ENCODE measurements at regions not wholly inside any gene's neighbourhood (a gene's known extent, or its start where the extent isn't known, plus 50 kb on each side); places are given as distances from the start of the nearest gene placed in this dataset.
A peak's percentile ranks its signal among the peaks of the same experiment; 100 is the strongest.

DNA sequence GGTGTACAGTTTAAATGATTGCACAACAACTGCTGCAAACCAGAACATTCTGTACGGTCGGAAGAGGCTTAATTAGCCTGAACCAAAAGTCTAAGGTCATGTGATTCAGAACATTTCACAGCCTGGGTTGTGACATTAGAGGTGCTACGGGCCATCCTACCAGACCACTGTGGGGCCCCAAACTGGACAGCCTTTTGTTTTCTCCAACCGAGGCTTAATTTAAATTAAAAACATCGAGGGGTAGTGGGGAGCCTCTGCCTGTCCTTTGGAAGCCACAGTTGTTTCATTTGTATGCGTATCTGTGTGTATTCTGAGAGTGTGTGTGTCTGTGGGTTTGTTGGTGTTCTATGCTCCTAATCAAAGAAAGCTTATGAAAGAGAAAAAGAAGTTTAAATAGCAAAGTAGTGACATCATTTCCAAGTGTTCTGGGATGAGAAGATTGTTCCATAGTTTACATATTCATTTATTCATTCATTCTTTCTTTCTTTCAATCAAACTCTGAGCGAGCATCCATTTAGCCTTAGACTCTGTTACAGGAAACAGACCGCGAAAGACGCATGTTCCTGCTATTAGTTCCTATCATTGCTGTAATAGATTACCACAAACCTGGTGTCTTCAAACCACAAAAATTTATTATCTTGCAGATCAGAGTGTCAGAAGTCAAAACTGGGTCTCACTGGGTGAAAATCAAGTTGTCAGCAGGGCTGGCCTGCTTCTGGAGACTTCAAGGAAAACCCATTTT is 444.8 kb downstream of the FOXO1 start:
- H3K9me3 Mint-ChIP-seq (ENCODE audit: low read depth): no peaks in the 10 kb centered on the region
- H3K36me3 Mint-ChIP-seq: no peaks in the 10 kb centered on the region
- H3K27ac Mint-ChIP-seq: peak overlapping the region; percentile 75
- CTCF ChIA-PET: interaction anchor here (1.2 kb wide), 1 partner anchor 279 kb away, joined by 3 read pairs; no protein-coding TSS in a partner anchor
- H3K4me1 Mint-ChIP-seq: peaks cover 26% of the 10 kb centered on the region
- no peaks in the 10 kb centered on the region for H3K27me3 Mint-ChIP-seq
- no peak overlapping the region for H3K4me3 Mint-ChIP-seq
- peak; percentile 57 for ATAC-seq
- peak; percentile 46 for DNase-seq

GRCh38 chr13:40223585-40223984 is 442.9 kb downstream of the FOXO1 start:
- CTCF ChIA-PET: no interaction called here
- no peak overlapping the region for H3K4me3 Mint-ChIP-seq
- no peaks in the 10 kb centered on the region for H3K27me3 Mint-ChIP-seq
- H3K36me3 Mint-ChIP-seq: no peaks in the 10 kb centered on the region
- ATAC-seq (no peak), DNase-seq (no peak)
- H3K4me1 Mint-ChIP-seq: peaks cover 26% of the 10 kb centered on the region
- H3K27ac Mint-ChIP-seq: no peak overlapping the region
- H3K9me3 Mint-ChIP-seq (ENCODE audit: low read depth): no peaks in the 10 kb centered on the region

GRCh38 chr13:40228496-40228895 is 437.9 kb downstream of the FOXO1 start:
- peaks cover 8% of the 10 kb centered on the region for H3K4me1 Mint-ChIP-seq
- CTCF ChIA-PET: interaction anchor here (0.9 kb wide), 1 partner anchor 160 kb away, joined by 4 read pairs; no protein-coding TSS in a partner anchor
- H3K27ac Mint-ChIP-seq: no peak overlapping the region
- no peaks in the 10 kb centered on the region for H3K9me3 Mint-ChIP-seq (ENCODE audit: low read depth)
- H3K4me3 Mint-ChIP-seq: no peak overlapping the region
- no peaks in the 10 kb centered on the region for H3K36me3 Mint-ChIP-seq
- ATAC-seq: no peak
- no peaks in the 10 kb centered on the region for H3K27me3 Mint-ChIP-seq
- DNase-seq: no peak

DNA sequence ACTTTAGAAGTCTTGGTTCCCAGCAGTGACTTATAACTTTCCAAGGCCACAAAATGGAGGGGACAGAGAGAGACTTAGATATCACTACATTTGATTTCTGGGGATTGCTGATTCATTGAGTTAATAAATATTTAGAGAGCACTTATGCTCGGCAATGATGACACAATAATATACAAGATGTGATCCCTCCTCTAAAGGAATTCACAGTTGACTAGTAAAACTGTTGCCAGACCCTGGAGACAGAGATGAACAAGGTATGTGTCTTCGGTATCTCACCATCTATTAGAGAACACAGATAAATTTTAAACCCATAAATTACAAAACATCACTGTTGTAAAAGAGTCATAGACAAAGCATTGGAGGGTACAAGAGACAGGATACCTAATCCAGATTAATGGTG is 437.5 kb downstream of the FOXO1 start:
- Mint-ChIP-seq H3K27me3 (no peaks in the 10 kb centered on the region), H3K9me3 (ENCODE audit: low read depth) (no peaks in the 10 kb centered on the region), H3K4me3 (no peak overlapping the region), H3K36me3 (no peaks in the 10 kb centered on the region), H3K27ac (no peak overlapping the region), H3K4me1 (peaks cover 8% of the 10 kb centered on the region)
- DNase-seq (no peak), ATAC-seq (no peak)
- CTCF ChIA-PET: interaction anchor here (0.9 kb wide), 1 partner anchor 160 kb away, joined by 4 read pairs; no protein-coding TSS in a partner anchor

GRCh38 chr13:40230833-40231266 is 435.6 kb downstream of the FOXO1 start:
- Mint-ChIP-seq H3K27me3 (no peaks in the 10 kb centered on the region), H3K9me3 (ENCODE audit: low read depth) (no peaks in the 10 kb centered on the region), H3K27ac (no peak overlapping the region), H3K4me3 (no peak overlapping the region), H3K4me1 (peaks cover 8% of the 10 kb centered on the region), H3K36me3 (no peaks in the 10 kb centered on the region)
- CTCF ChIA-PET: no interaction called here
- DNase-seq (no peak), ATAC-seq (no peak)

- Mint-ChIP-seq H3K4me1 (peaks cover 8% of the 10 kb centered on the region), H3K9me3 (ENCODE audit: low read depth) (no peaks in the 10 kb centered on the region), H3K4me3 (no peak overlapping the region), H3K36me3 (no peaks in the 10 kb centered on the region), H3K27me3 (no peaks in the 10 kb centered on the region), H3K27ac (no peak overlapping the region)
- CTCF ChIA-PET: no interaction called here
- DNase-seq (no peak), ATAC-seq (no peak)
Measured at GRCh38 chr13:40231311-40231710, 435.1 kb downstream of the FOXO1 start.

GRCh38 chr13:40231751-40232150 is 434.7 kb downstream of the FOXO1 start:
- Mint-ChIP-seq H3K4me3 (no peak overlapping the region), H3K27me3 (no peaks in the 10 kb centered on the region), H3K27ac (no peak overlapping the region), H3K36me3 (no peaks in the 10 kb centered on the region), H3K4me1 (peaks cover 8% of the 10 kb centered on the region), H3K9me3 (ENCODE audit: low read depth) (no peaks in the 10 kb centered on the region)
- DNase-seq (no peak), ATAC-seq (no peak)
- CTCF ChIA-PET: no interaction called here

DNA sequence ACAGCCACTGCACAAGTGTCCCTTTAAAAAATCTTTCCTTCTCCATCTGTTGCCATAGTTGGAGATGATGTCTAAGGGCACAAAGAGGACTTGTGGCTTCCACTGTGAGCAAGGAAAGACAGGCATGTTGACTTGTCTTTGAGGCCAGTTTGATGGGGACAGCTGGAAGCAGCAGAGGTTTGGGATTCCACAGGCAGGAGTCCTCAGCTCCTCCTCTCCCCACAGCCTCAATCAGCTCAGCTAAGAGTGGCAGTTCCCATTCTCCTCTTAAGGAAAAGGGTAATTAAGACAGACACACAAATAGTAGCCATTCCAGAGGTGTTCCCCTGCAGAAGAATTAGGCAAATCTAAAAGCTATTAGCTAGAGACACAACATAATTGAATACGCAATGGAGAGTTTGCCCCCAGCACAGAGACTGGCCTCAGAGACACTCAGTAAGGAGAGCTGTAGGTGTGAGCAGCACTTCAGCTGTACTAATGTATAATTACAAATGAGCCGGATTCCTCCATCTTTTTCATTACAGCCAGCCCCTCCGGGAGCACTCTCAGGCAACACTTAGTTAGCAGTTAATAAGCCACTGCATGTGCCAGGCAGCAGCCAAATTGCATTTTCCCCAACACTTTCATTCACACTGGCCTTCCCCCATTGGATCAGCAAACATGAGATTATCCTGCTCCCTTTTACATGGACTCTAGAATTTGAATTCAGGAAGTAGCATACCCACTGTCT is 434.0 kb downstream of the FOXO1 start:
- no peaks in the 10 kb centered on the region for H3K36me3 Mint-ChIP-seq
- CTCF ChIA-PET: interaction anchor here (0.9 kb wide), 1 partner anchor 164 kb away, joined by 3 read pairs; no protein-coding TSS in a partner anchor
- H3K4me3 Mint-ChIP-seq: no peak overlapping the region
- no peak for ATAC-seq
- peaks cover 8% of the 10 kb centered on the region for H3K4me1 Mint-ChIP-seq
- no peaks in the 10 kb centered on the region for H3K9me3 Mint-ChIP-seq (ENCODE audit: low read depth)
- no peak for DNase-seq
- H3K27ac Mint-ChIP-seq: no peak overlapping the region
- no peaks in the 10 kb centered on the region for H3K27me3 Mint-ChIP-seq

DNA sequence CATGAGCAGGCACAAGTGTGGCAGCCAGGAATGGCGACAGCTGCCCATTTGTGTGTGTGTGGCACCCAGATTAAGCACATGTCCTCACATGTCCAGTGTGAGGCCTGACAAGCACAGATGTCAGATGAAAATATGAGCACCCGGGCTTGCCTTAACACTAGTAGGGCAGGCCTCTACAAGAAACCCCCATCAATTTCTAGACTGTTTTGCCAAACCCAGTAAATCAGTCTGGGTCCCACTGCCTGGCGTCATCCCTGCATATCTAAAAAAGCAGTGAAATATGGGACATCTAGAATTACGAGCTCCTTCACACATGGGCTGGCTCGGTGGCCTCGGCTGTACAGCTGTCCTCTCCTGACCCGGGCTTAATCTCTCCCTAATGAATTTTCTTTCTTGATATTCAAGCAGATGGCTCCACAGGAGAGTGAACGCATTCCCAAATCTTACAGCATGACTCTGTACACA is 432.7 kb downstream of the FOXO1 start:
- H3K9me3 Mint-ChIP-seq (ENCODE audit: low read depth): no peaks in the 10 kb centered on the region
- no peak for DNase-seq
- no peak overlapping the region for H3K27ac Mint-ChIP-seq
- no peak overlapping the region for H3K4me3 Mint-ChIP-seq
- no peaks in the 10 kb centered on the region for H3K27me3 Mint-ChIP-seq
- H3K4me1 Mint-ChIP-seq: peaks cover 8% of the 10 kb centered on the region
- no peak for ATAC-seq
- CTCF ChIA-PET: no interaction called here
- H3K36me3 Mint-ChIP-seq: no peaks in the 10 kb centered on the region

- H3K9me3 Mint-ChIP-seq (ENCODE audit: low read depth): no peaks in the 10 kb centered on the region
- no peaks in the 10 kb centered on the region for H3K36me3 Mint-ChIP-seq
- H3K4me3 Mint-ChIP-seq: no peak overlapping the region
- H3K4me1 Mint-ChIP-seq: peaks cover 8% of the 10 kb centered on the region
- no peak for ATAC-seq
- DNase-seq: no peak
- H3K27me3 Mint-ChIP-seq: no peaks in the 10 kb centered on the region
- CTCF ChIA-PET: no interaction called here
- H3K27ac Mint-ChIP-seq: no peak overlapping the region
Measured at GRCh38 chr13:40235160-40235796, 431.2 kb downstream of the FOXO1 start.

DNA sequence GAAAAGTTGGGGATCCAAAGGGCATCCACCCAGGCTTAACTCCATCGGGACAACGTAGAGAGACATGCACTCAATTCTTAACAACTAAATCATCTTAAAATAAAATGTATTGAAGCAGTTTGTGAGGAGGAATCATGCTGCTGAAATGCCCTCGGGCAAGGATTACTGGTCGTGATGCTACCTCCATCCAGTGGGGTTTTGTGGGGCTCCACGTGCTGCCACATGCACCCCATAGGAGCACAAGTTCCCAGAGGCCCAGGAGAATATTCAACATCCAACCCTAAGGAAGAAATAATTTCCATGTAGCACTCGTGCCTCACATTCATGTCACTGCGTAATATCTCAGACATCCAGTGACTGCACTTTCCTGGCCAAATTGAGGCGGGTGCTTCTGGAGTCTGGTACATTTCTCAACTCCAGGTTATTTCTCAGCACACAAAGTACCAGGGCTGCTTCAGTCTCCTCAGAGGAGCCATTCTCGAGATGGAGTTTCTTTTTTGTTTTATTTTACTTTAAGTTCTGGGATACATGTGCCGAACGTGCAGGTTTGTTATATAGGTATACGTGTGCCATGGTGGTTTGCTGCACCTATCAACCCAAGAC is 429.8 kb downstream of the FOXO1 start:
- CTCF ChIA-PET: no interaction called here
- Mint-ChIP-seq H3K27me3 (no peaks in the 10 kb centered on the region), H3K4me1 (peaks cover 1% of the 10 kb centered on the region), H3K27ac (no peak overlapping the region), H3K36me3 (no peaks in the 10 kb centered on the region), H3K9me3 (ENCODE audit: low read depth) (no peaks in the 10 kb centered on the region), H3K4me3 (no peak overlapping the region)
- ATAC-seq: no peak
- DNase-seq: no peak

DNA sequence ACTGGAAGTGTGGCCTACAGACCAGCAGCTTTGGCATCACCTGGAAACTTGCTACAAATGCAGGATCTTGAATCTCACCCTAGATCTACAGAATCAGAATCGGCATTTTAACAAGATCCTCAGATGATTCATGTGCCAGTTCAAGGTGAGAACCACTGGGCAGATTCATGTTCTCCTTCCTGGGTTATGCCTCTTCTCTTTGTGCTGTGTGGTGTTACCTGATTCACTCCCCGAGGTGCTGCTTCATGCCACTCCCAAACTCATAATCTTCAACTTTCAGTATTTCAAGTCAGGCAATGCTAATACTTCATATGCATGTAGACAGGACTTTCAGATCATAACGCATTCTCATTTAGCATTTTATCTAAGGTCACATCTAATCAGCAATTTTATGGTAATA is 427.7 kb downstream of the FOXO1 start:
- Mint-ChIP-seq H3K27me3 (no peaks in the 10 kb centered on the region), H3K4me1 (no peaks in the 10 kb centered on the region), H3K27ac (no peak overlapping the region), H3K9me3 (ENCODE audit: low read depth) (no peaks in the 10 kb centered on the region), H3K4me3 (no peak overlapping the region), H3K36me3 (no peaks in the 10 kb centered on the region)
- DNase-seq (no peak), ATAC-seq (no peak)
- CTCF ChIA-PET: no interaction called here

DNA sequence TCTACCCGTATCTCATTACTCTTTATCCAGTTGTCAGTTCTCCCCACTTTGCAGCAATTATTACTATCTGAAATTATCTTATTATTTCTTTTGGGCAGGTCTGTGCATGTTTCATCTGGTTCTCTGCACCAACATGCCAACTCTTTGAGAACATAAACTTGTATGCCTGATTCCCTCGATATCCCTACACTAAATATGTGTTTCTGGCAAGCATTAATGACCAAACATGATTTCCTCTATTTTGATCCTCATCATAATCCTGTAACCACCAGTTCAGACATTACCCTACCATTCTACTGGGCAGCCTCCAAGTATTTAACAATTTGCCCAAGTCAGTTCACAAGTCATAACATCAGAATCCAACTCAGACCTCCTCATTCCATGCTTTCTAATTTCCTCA is 426.1 kb downstream of the FOXO1 start:
- H3K4me1 Mint-ChIP-seq: no peaks in the 10 kb centered on the region
- CTCF ChIA-PET: interaction anchor here (0.5 kb wide), 1 partner anchor 747 kb away, joined by 3 read pairs; no protein-coding TSS in a partner anchor

More for the DNA sequence above, 426.1 kb downstream of the FOXO1 start:
- Mint-ChIP-seq H3K36me3 (no peaks in the 10 kb centered on the region), H3K4me3 (no peak overlapping the region), H3K27ac (no peak overlapping the region), H3K9me3 (ENCODE audit: low read depth) (no peaks in the 10 kb centered on the region), H3K27me3 (no peaks in the 10 kb centered on the region)
- DNase-seq: no peak
- no peak for ATAC-seq

Measured in activated CD8-positive, alpha-beta memory T cell treated with anti-CD3 and anti-CD28 coated beads, Interleukin-2, amount 10 ng/mL, durations not matched to agents 7 days and 5 days (primary cell).